GM19463 (cell line): ENCODE measurements at regions not wholly inside any gene's neighbourhood (a gene's known extent, or its start where the extent isn't known, plus 50 kb on each side); places are given as distances from the start of the nearest gene placed in this dataset.
"Not testable (repeated sequence)": the region's sequence is repeated elsewhere in the genome, so short reads cannot be mapped to it uniquely, and the experiment has no call there.

Experiments used
- ATAC-seq: cut with Tn5 transposase; IDR thresholded peaks from one replicate; pipeline ENCODE4 v1.9.1; 2021; ENCODE audit warnings: mild to moderate bottlenecking, moderate library complexity; ENCODE audit not compliant: unreplicated experiment

DNA sequence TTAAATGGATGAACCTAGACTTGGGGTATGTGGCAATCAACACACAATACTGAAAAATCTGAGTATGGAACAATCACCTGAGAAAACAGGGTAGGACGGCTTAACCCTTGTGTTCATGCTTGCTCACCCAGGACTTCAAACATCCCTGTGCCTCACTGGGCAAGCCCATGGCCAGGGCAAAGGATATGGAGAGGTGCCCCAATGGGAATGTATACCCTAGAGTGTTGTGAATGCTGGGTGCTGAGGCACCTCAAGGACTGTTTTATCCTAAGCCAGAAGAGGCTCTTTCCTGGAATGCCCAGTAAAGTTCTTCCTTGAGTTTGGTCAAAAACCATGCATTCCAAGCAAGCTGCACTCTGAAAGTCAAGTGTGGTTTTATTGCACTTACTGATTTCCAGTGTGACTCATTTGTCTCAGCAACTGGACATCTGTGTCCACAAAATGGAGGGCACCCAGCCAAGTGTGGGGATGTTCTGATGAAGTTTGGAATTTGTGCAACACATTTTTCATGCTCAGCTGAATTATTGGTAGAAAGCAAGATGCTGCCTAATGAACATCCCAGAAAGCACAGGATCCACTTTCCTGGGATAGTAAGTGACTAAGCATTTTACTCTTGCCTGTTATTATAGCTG lies 531.3 kb downstream of the RFC3 start:
- no peak for ATAC-seq

GRCh38 chr13:34350671-34351070 lies 532.7 kb downstream of the RFC3 start:
- no peak for ATAC-seq

DNA sequence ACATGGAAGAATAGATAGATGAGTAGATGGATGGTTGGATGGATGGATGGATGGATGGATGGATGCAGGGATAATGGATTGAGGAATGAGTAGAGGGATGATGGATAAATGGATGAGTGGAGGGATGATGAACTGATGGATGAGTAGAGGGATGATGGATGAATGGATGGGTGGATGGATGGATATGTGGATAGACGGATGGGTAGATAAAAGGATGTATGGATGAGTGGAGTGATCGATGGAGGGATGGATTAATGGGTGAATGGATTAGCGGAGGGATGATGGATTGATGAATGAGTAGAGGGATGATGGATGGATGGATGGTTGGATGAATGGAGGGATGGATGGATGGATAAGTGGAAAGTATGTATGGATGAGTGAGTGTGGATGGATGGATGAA lies 533.2 kb downstream of the RFC3 start:
- ATAC-seq, result no peak

DNA sequence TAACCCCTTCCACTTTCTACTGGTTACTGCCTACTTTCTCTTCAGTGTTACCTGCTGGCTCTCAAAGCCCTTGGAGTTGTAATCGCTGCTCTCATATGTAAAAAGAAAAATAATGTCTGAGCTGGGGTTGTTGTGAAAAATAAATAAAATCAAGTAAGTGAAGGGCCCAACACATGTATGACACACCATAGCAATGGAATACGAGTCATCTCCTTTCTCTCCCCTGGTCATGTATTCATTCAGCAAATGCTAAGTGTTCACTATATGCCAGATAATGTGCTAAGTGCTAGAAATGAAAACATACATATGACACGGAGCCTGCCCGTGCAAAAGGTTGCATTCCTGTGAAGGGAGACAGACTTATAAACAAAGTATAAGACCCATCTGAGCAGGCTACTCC lies 535.0 kb downstream of the RFC3 start:
- no peak for ATAC-seq

GRCh38 chr13:34356686-34357434 lies 538.9 kb downstream of the RFC3 start:
- no peak for ATAC-seq

DNA sequence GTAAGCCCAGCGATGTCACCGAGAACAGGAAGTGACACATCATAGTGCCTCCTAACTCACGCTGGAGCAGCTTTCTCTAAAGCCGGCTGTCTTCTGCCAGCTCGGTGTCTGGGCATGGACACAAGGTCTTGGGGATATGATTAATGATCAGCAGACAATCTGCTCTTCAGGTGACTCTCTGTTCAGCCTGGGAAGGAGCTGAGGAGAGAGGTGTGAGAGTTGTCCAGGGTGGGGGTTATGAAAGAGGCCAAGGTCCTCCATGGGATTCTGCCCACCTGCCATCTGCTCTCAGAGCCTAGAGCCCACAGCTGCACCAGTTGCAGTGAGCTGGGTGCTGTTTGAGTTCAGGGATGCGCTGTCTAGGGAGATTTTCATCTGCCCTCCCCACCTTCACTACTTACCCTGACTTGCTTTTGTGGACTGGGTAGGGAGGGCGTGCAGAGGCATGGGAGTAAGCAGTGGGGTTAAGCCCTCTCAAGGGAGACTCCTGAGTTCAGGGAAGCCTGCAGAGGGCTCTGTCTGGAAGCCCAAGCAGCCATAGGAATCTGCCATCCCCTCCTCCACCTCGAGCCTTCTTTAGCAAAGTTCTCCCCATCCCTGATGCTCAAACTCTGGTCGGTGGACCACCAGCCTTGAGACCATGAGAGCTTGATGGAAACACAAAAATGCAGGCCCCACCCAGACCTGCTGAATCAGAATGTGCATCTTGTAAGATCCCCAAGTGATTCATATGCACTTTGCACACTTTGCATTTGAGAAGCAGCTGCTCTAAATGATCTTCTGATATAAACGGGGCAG lies 539.7 kb downstream of the RFC3 start:
- ATAC-seq, result no peak

DNA sequence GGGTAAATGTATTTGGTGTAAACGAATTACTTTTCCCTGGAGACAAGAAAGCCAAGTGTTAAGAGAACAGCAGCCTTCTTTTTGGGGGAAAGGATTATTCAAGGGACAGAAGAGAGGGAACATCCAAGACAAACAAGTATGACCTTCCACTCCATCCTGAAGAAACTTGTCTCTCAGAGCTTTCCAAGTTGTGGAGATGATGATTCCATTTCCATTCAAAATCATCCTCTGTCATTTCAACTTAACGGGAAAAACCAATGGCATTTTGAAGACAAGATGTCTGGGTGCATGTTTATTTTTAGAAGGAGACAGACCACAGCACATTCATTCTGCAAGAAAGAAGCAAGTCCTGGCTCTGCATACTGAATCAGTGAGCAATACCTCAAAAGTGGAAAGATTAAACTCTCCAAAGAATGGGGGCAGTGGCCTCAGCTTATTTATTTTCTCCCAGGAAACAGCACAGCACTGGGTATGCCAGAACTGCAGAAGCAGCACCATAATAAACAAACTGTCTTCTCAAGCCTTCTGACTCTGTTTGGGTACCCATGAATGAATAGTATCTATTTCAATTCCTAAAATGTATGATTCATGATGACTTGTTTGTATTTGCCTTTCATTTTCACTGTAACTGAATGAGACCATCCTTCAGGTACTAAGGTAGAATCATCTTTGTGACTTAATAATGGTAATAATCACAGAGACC lies 541.0 kb downstream of the RFC3 start:
- no peak for ATAC-seq

DNA sequence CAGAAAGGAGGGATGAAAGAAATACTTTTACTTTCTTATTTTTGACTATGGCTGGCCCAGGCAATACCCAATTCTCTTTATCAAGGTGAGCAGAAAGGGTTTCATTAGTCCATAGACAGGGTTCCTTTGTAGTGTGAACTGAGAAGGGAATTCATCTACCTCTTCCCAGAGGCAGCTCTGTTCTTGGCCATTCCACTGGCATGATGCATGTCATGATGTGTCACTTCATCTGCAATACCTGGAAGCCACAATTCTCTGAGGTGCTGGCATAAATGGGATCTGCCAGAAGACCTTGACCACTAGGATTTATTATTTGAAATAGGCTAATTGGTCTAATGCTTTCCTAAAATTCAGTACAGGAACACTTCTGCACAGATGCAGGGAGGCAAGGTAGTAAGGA lies 542.8 kb downstream of the RFC3 start:
- no peak for ATAC-seq

DNA sequence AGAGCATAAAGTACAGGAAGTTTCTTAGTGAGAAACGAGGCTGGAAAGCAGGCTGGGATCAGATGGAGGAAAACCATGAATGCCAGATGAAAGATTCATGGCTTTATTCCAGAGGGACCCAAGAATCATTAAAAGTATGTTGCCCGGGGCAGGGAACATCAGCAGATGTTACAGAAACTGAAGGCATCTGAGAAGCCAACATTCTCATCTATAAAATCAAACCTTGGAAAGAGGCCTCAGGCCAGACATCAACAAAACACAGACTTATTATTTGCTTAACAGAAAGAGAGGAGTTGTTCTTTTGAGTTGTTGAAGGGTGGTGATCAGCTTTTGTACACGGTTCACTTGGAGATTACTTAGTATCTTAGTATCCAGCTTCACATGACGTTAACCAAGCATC lies 543.6 kb downstream of the RFC3 start:
- no peak for ATAC-seq

DNA sequence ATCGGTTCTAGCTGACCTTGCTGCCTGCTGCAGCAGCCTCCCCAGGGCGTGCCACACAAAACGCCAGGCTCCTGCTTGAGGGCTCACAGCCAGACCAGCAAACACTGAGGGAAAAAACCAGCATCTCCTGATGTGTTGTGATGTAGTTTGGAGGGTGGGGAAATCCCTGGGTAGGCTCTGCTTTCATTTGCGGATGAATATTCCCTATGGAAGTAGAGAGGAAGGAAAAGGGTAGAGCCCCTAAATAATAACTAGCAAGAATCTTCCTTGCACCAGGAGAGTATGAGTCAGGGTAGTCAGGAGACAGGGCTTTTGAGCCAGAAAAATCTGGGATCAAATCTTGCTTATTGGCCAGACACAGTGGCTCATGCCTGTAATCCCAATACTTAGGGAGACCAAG lies 545.3 kb downstream of the RFC3 start:
- no peak for ATAC-seq

DNA sequence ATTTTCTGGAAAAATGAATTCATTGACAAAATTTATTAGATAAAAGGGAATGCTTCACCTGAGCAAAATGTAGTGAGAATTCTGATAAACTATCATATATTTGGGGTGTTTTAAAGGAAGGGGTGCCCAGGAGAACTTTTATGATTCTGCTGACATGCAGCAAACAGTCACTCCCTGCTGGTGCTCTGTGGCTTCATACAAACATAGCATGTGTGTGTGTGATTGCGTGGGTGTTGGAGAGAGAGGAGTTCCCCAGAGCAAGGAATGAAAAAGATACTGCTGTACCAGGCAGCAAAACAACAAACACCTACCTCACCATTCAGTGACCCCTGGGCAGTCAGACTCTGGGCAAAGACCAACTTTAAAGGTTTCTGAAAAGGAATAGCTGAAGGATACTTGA lies 546.7 kb downstream of the RFC3 start:
- ATAC-seq, result no peak

DNA sequence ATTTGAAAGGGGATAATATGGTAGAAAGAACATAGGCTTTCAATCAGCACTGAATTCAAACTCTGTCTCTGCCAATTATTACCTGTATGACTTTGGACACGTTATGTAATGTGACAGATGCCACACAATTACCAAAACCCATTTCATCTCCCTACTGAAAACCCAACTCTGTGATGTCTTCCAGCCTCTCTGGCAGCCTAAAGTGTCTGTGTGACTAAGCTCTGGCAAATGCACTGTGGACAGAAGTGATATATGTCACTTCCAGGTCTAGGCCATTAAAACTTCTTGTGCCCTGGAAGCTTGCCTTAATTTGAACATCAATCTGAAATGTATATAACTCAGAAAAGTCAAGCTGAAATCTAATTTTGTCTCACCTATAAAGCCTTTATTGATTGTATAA lies 552.0 kb downstream of the RFC3 start:
- no peak for ATAC-seq

DNA sequence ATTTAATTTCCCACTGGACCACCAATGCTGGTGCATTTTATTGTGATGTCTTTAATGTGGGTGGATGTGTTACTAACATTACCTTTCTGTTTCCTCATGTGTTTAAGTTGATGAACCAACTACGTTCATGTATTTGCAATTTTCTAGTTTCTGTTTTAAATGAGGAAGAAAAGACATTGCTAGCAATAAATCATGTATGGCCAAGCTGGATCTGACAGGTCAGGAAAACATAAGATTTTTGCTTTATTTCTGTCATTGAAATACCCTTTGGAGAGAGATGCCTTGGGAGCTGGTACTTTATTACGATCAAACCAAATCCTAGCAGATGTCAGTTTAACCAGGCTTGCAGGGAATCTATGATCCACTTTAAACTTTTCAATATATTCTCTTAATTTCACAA lies 553.2 kb downstream of the RFC3 start:
- no peak for ATAC-seq

DNA sequence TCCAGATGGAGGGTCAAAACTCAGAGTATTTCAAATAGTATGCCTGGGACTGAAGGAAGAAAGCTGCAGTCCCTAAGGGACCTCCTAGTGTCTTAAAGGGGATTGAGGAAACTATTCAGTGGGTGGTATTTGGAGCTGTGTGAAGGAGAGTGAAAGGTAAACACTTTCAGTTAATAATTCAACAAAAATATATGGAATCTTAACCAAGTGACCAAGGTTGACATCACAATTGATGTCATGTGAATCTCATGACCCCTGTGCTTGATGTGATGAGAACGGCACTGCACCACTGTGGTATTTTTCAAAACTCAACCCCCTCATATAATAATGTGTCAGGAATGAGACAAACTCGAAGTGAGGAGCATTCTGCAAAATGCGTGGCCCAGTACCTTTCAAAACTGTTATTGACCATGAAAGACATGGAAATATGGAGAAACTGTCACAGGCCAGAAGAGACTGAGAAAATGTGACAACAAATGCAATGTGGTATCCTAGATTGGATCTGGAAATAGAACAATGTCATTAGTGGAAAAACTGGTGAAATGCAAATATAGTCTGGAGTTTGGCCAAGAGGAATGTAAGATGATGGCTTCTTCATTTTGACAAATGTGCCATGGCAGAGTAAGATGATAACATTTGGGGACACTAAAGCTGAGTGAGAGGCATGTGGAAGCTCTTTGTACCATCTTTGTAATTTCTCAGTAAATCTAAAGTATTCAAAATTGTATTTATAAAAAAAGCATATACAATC lies 553.9 kb downstream of the RFC3 start:
- ATAC-seq, result no peak

GRCh38 chr13:34372581-34372980 lies 554.6 kb downstream of the RFC3 start:
- ATAC-seq, result no peak

DNA sequence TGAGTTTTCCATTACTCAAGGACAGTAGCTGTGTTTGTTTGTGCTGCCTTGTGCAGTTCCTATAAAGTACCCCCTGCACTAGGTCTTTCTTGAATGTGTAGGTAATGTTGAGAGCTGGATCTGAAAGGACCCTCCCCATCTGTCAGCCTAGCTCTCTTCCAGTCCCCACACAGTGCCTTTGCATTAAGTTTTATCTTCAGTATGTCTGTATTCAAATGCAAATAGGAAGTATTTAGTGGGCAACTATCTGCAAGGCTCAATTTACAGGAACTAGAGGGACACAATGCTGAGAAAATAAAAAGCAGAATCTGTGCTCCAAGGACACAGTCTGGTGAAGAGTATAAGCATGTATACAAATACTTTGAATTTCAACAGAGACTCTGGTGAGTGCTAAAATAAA lies 558.5 kb downstream of the RFC3 start:
- no peak for ATAC-seq

- no peak for ATAC-seq
These were observed 560.8 kb upstream of the NBEA start for GRCh38 chr13:34381228-34381627.

- no peak for ATAC-seq
These were observed 558.3 kb upstream of the NBEA start for GRCh38 chr13:34383728-34384127.

DNA sequence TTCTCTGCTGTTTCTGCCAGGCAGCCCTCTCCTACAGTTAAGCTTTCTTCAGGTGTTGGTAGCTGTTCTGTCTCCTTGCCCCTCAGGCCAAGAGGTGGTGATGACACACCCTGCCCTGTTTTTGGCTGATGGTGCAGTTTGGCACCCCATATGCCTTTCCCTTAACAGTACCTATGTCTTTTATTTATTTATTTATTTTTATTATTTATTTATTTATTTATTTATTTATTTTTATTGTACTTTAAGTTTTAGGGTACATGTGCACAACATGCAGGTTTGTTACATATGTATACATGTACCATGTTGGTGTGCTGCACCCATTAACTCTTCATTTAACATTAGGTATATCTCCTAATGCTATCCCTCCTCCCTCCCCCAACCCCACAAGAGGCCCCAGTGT lies 555.8 kb upstream of the NBEA start:
- not testable (repeated sequence) for ATAC-seq

DNA sequence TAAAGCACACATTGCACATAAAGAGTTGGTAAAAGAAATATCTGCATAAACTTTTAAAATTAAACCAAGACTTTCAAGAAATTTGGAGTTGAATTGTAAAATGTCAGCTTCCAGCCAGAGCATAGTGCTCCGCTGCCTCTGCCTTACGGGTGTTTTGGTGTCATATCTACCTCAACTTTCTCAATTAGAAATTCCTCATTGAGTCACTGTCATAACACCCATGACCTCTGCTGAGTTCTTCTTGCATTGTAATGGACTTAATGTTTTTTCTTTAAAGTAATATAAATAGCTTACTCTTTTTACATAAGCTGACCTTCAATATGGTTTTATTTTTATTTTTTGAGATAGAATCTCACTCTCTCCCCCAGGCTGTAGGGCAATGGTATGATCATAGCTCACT lies 551.0 kb upstream of the NBEA start:
- ATAC-seq, result no peak

DNA sequence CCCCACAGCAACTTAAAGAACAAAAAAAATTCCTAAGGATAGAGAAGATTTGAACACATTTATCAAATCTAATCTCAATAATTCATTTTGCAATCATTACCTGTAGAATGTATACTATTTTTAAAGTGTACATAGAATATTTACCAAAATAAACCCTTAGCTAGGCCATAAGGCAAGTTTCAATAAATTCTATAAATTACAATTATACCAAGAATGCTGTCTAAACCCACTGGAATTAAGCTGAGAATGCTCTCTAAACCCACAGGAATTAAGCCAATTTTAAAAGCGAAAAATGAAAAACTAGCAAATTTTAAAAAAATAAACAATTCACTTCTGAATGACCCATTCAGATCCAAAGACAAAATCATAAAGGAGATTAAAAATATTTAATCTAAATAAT lies 540.4 kb upstream of the NBEA start:
- ATAC-seq, result no peak
